ENCODE measurements at regions not wholly inside any gene's neighbourhood (a gene's known extent, or its start where the extent isn't known, plus 50 kb on each side); places are given as distances from the start of the nearest gene placed in this dataset.

- DNase-seq (ENCODE audit: low read depth in 3 of 3, low spot score in 1 of 3) = no peak
These were observed 154.2 kb downstream of the DLL1 start for GRCh38 chr6:170136541-170137175.

- no peak for DNase-seq (ENCODE audit: low read depth in 3 of 3, low spot score in 1 of 3)
These were observed 154.9 kb downstream of the DLL1 start for GRCh38 chr6:170135821-170136471.

GRCh38 chr6:170135461-170135820 is 155.4 kb downstream of the DLL1 start:
- DNase-seq (ENCODE audit: low read depth in 3 of 3, low spot score in 1 of 3) = no peak

GRCh38 chr6:170134471-170135440 is 156.1 kb downstream of the DLL1 start:
- DNase-seq (ENCODE audit: low read depth in 3 of 3, low spot score in 1 of 3) = no peak

- no peak for DNase-seq (ENCODE audit: low read depth in 3 of 3, low spot score in 1 of 3)
These were observed 156.8 kb downstream of the DLL1 start for GRCh38 chr6:170134031-170134470.

GRCh38 chr6:170132561-170132991 is 158.3 kb downstream of the DLL1 start:
- no peak for DNase-seq (ENCODE audit: low read depth in 3 of 3, low spot score in 1 of 3)

- no peak for DNase-seq (ENCODE audit: low read depth in 3 of 3, low spot score in 1 of 3)
These were observed 158.8 kb downstream of the DLL1 start for GRCh38 chr6:170132011-170132521.

- DNase-seq (ENCODE audit: low read depth in 3 of 3, low spot score in 1 of 3) = no peak
These were observed 159.5 kb downstream of the DLL1 start for GRCh38 chr6:170131351-170131750.

- no peak for DNase-seq (ENCODE audit: low read depth in 3 of 3, low spot score in 1 of 3)
These were observed 160.1 kb downstream of the DLL1 start for GRCh38 chr6:170130771-170131241.

GRCh38 chr6:170130201-170130621 is 160.7 kb downstream of the DLL1 start:
- DNase-seq (ENCODE audit: low read depth in 3 of 3, low spot score in 1 of 3) = no peak

GRCh38 chr6:170129691-170130171 is 161.1 kb downstream of the DLL1 start:
- DNase-seq (ENCODE audit: low read depth in 3 of 3, low spot score in 1 of 3) = no peak

- no peak for DNase-seq (ENCODE audit: low read depth in 3 of 3, low spot score in 1 of 3)
These were observed 161.8 kb downstream of the DLL1 start for GRCh38 chr6:170128811-170129681.

GRCh38 chr6:170128346-170128745 is 162.5 kb downstream of the DLL1 start:
- no peak for DNase-seq (ENCODE audit: low read depth in 3 of 3, low spot score in 1 of 3)

- DNase-seq (ENCODE audit: low read depth in 3 of 3, low spot score in 1 of 3) = no peak
These were observed 163.7 kb downstream of the DLL1 start for GRCh38 chr6:170127151-170127550.

- no peak for DNase-seq (ENCODE audit: low read depth in 3 of 3, low spot score in 1 of 3)
These were observed 165.2 kb downstream of the DLL1 start for GRCh38 chr6:170125456-170126300.

- no peak for DNase-seq (ENCODE audit: low read depth in 3 of 3, low spot score in 1 of 3)
These were observed 166.0 kb downstream of the DLL1 start for GRCh38 chr6:170124836-170125235.

GRCh38 chr6:170124150-170124549 is 166.7 kb downstream of the DLL1 start:
- DNase-seq (ENCODE audit: low read depth in 3 of 3, low spot score in 1 of 3) = no peak

GRCh38 chr6:170122651-170123050 is 168.2 kb downstream of the DLL1 start:
- no peak for DNase-seq (ENCODE audit: low read depth in 3 of 3, low spot score in 1 of 3)
